HEK293 (cell line): ENCODE measurements at regions not wholly inside any gene's neighbourhood (a gene's known extent, or its start where the extent isn't known, plus 50 kb on each side); places are given as distances from the start of the nearest gene placed in this dataset.

Experiments used
- CTCF ChIA-PET: fragments of 350-600 bp; formaldehyde crosslinking; extraction: SDS; loops from one replicate; lab custom pipeline; 2021; ENCODE audit warnings: antibody characterized with exemption; lab: Yijun Ruan, JAX
- POLR2A ChIA-PET: fragments of 300-600 bp; formaldehyde crosslinking; extraction: SDS; loops from one replicate; lab custom pipeline; 2020; ENCODE audit warnings: antibody characterized with exemption, inconsistent platforms; lab: Yijun Ruan, JAX
- H3K27ac ChIP-seq: fragments of 200-500 bp; sonication (Bioruptor generic); 2 replicates; pipeline ENCODE4 v1.5.1; 2014; ENCODE audit warnings: low read depth, low read length, control low read depth, inconsistent platforms; ENCODE audit errors: extremely low read depth
- H3K36me3 ChIP-seq, 2 experiments: fragments of 200-500 bp in 1 of 2; sonication (Bioruptor generic) in 1 of 2; 1 replicate in 1 of 2; 2 replicates in 1 of 2; pipeline ENCODE4 v1.5.1; 2014 to 2017; ENCODE audit warnings: inconsistent platforms in 2 of 2, low read length in 2 of 2; ENCODE audit not compliant: control insufficient read depth in 2 of 2, insufficient read depth in 1 of 2
- H3K4me1 ChIP-seq: fragments of 200-500 bp; sonication (Bioruptor generic); 2 replicates; pipeline ENCODE4 v1.5.1; 2014; ENCODE audit warnings: mild to moderate bottlenecking, low read length, inconsistent platforms; ENCODE audit not compliant: control insufficient read depth, insufficient read depth
- H3K4me3 ChIP-seq: 2 replicates; pipeline ENCODE4 v1.5.1; 2011; ENCODE audit warnings: low read depth, mild to moderate bottlenecking, control low read depth, low read length, moderate library complexity
- H3K9me3 ChIP-seq: fragments of 200-500 bp; sonication (Bioruptor generic); 2 replicates; pipeline ENCODE4 v1.5.1; 2014; ENCODE audit warnings: low read depth, low read length, inconsistent platforms; ENCODE audit not compliant: control insufficient read depth, insufficient read depth
- BCL11A ChIP-seq: fragments of 450-650 bp; formaldehyde crosslinking; IDR thresholded peaks from 2 replicates; pipeline ENCODE4 v1.5.1; 2016; ENCODE audit warnings: low read depth, missing biosample characterization, missing genetic modification characterization
- GLI2 ChIP-seq: fragments of 450-650 bp; formaldehyde crosslinking; IDR thresholded peaks from 2 replicates; pipeline ENCODE4; 2017; ENCODE audit warnings: missing biosample characterization, missing genetic modification characterization, low read depth, borderline replicate concordance
- GLI4 ChIP-seq: fragments of 450-650 bp; formaldehyde crosslinking; IDR thresholded peaks from 2 replicates; pipeline ENCODE4 v1.5.1; 2016; ENCODE audit warnings: missing biosample characterization, missing genetic modification characterization
- SP2 ChIP-seq: fragments of 450-650 bp; formaldehyde crosslinking; IDR thresholded peaks from 2 replicates; pipeline ENCODE4 v1.5.1; 2016; ENCODE audit warnings: missing biosample characterization, missing genetic modification characterization
- ZBTB17 ChIP-seq: fragments of 450-650 bp; formaldehyde crosslinking; IDR thresholded peaks from 2 replicates; pipeline ENCODE4 v1.5.1; 2016; ENCODE audit warnings: missing biosample characterization, missing genetic modification characterization
- ZNF146 ChIP-seq: fragments of 450-650 bp; formaldehyde crosslinking; IDR thresholded peaks from 2 replicates; pipeline ENCODE4 v1.5.1; 2016; ENCODE audit warnings: missing biosample characterization, missing genetic modification characterization
- ZNF2 ChIP-seq: fragments of 450-650 bp; formaldehyde crosslinking; IDR thresholded peaks from 2 replicates; pipeline ENCODE4 v1.5.1; 2016; ENCODE audit warnings: missing biosample characterization, missing genetic modification characterization
- ZNF214 ChIP-seq: fragments of 450-650 bp; formaldehyde crosslinking; IDR thresholded peaks from 2 replicates; pipeline ENCODE4 v1.5.1; 2017; ENCODE audit warnings: missing biosample characterization, mild to moderate bottlenecking, missing genetic modification characterization, borderline replicate concordance
- ZNF433 ChIP-seq: fragments of 450-650 bp; formaldehyde crosslinking; IDR thresholded peaks from 2 replicates; pipeline ENCODE4 v1.5.1; 2016; ENCODE audit warnings: missing biosample characterization, missing genetic modification characterization, low read depth
- ZNF48 ChIP-seq: fragments of 450-650 bp; formaldehyde crosslinking; IDR thresholded peaks from 2 replicates; pipeline ENCODE4 v1.5.1; 2016; ENCODE audit warnings: missing biosample characterization, missing genetic modification characterization
- ZNF529 ChIP-seq: fragments of 450-650 bp; formaldehyde crosslinking; IDR thresholded peaks from 2 replicates; pipeline ENCODE4 v1.5.1; 2017; ENCODE audit warnings: missing genetic modification characterization, missing biosample characterization; ENCODE audit not compliant: insufficient replicate concordance
- ZNF555 ChIP-seq: fragments of 450-650 bp; formaldehyde crosslinking; conservative IDR thresholded peaks from 2 replicates; pipeline ENCODE4 v1.5.1; 2017; ENCODE audit warnings: missing biosample characterization, mild to moderate bottlenecking, missing genetic modification characterization, inconsistent platforms
- ZNF596 ChIP-seq: fragments of 450-650 bp; IDR thresholded peaks from 2 replicates; pipeline ENCODE4 v1.5.0; 2018; ENCODE audit warnings: missing biosample characterization, mild to moderate bottlenecking, missing genetic modification characterization, moderate library complexity
- ZNF76 ChIP-seq: fragments of 450-650 bp; formaldehyde crosslinking; IDR thresholded peaks from 2 replicates; pipeline ENCODE4; 2016; ENCODE audit warnings: low read depth, missing biosample characterization, missing genetic modification characterization, borderline replicate concordance
- TF ChIP-seq, protein P1 (sequence below): fragments of 450-650 bp; formaldehyde crosslinking; IDR thresholded peaks from 2 replicates; pipeline ENCODE4 v1.5.1; 2016; ENCODE audit warnings: missing biosample characterization, missing genetic modification characterization
- TF ChIP-seq, protein P2 (sequence below): fragments of 450-650 bp; formaldehyde crosslinking; IDR thresholded peaks from 2 replicates; pipeline ENCODE4 v1.5.1; 2016; ENCODE audit warnings: missing biosample characterization, missing genetic modification characterization
- TF ChIP-seq, protein P3 (sequence below): fragments of 450-650 bp; formaldehyde crosslinking; IDR thresholded peaks from 2 replicates; pipeline ENCODE4 v1.5.1; 2017; ENCODE audit warnings: missing biosample characterization, missing genetic modification characterization
- TF ChIP-seq, protein P4 (sequence below): fragments of 450-650 bp; formaldehyde crosslinking; IDR thresholded peaks from 2 replicates; pipeline ENCODE4 v1.5.1; 2017; ENCODE audit warnings: missing biosample characterization, missing genetic modification characterization
- TF ChIP-seq, protein P5 (sequence below): fragments of 450-650 bp; formaldehyde crosslinking; conservative IDR thresholded peaks from 2 replicates; pipeline ENCODE4 v1.5.1; 2016; ENCODE audit warnings: low read depth, missing biosample characterization, missing genetic modification characterization

DNA sequence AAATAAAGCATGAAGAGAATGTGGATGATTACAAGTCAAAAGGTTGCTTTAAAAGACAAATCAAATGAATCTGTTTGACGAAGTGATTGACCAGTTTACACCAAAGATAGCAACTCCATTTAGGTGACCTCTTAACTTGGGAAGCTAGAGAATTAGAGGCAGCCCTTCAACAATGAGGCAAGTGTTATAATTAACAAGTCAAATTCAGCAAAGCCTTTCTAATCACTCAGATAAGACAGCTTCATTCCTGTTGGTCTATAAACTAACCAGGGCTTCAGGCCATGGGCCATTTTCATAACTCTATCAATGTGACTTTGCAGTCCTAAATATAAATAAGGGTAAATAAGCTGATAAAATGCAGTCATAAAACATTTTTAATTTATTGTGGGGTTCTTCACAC lies 712.2 kb upstream of the SEMA6A start:
- CTCF ChIA-PET = interaction anchor here (0.7 kb wide), 3 partner anchors 32 to 69 kb away, joined by 3 to 6 read pairs (median 5); no protein-coding TSS in a partner anchor
- Histone ChIP-seq H3K4me3 (no peak overlapping the region), H3K36me3 (no peaks in the 10 kb centered on the region), H3K9me3 (no peaks in the 10 kb centered on the region), H3K27ac (no peak overlapping the region), H3K4me1 (no peaks in the 10 kb centered on the region; the same call in 1 of the 2 replicates)
- POLR2A ChIA-PET = no interaction called here
- TF ChIP-seq ZNF2 (tag by site-specific recombination) (no peak), ZNF48 (tag by site-specific recombination) (no peak), ZNF214 (no peak), ZNF146 (tag by site-specific recombination) (no peak), BCL11A (tag by site-specific recombination) (no peak), GLI2 (tag by site-specific recombination) (no peak)
- TF ChIP-seq, protein P1, sequence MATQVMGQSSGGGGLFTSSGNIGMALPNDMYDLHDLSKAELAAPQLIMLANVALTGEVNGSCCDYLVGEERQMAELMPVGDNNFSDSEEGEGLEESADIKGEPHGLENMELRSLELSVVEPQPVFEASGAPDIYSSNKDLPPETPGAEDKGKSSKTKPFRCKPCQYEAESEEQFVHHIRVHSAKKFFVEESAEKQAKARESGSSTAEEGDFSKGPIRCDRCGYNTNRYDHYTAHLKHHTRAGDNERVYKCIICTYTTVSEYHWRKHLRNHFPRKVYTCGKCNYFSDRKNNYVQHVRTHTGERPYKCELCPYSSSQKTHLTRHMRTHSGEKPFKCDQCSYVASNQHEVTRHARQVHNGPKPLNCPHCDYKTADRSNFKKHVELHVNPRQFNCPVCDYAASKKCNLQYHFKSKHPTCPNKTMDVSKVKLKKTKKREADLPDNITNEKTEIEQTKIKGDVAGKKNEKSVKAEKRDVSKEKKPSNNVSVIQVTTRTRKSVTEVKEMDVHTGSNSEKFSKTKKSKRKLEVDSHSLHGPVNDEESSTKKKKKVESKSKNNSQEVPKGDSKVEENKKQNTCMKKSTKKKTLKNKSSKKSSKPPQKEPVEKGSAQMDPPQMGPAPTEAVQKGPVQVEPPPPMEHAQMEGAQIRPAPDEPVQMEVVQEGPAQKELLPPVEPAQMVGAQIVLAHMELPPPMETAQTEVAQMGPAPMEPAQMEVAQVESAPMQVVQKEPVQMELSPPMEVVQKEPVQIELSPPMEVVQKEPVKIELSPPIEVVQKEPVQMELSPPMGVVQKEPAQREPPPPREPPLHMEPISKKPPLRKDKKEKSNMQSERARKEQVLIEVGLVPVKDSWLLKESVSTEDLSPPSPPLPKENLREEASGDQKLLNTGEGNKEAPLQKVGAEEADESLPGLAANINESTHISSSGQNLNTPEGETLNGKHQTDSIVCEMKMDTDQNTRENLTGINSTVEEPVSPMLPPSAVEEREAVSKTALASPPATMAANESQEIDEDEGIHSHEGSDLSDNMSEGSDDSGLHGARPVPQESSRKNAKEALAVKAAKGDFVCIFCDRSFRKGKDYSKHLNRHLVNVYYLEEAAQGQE = no peak
- TF ChIP-seq, protein P2, sequence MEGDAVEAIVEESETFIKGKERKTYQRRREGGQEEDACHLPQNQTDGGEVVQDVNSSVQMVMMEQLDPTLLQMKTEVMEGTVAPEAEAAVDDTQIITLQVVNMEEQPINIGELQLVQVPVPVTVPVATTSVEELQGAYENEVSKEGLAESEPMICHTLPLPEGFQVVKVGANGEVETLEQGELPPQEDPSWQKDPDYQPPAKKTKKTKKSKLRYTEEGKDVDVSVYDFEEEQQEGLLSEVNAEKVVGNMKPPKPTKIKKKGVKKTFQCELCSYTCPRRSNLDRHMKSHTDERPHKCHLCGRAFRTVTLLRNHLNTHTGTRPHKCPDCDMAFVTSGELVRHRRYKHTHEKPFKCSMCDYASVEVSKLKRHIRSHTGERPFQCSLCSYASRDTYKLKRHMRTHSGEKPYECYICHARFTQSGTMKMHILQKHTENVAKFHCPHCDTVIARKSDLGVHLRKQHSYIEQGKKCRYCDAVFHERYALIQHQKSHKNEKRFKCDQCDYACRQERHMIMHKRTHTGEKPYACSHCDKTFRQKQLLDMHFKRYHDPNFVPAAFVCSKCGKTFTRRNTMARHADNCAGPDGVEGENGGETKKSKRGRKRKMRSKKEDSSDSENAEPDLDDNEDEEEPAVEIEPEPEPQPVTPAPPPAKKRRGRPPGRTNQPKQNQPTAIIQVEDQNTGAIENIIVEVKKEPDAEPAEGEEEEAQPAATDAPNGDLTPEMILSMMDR (tag by site-specific recombination) = no peak
- TF ChIP-seq, protein P3, sequence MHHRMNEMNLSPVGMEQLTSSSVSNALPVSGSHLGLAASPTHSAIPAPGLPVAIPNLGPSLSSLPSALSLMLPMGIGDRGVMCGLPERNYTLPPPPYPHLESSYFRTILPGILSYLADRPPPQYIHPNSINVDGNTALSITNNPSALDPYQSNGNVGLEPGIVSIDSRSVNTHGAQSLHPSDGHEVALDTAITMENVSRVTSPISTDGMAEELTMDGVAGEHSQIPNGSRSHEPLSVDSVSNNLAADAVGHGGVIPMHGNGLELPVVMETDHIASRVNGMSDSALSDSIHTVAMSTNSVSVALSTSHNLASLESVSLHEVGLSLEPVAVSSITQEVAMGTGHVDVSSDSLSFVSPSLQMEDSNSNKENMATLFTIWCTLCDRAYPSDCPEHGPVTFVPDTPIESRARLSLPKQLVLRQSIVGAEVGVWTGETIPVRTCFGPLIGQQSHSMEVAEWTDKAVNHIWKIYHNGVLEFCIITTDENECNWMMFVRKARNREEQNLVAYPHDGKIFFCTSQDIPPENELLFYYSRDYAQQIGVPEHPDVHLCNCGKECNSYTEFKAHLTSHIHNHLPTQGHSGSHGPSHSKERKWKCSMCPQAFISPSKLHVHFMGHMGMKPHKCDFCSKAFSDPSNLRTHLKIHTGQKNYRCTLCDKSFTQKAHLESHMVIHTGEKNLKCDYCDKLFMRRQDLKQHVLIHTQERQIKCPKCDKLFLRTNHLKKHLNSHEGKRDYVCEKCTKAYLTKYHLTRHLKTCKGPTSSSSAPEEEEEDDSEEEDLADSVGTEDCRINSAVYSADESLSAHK = no peak

DNA sequence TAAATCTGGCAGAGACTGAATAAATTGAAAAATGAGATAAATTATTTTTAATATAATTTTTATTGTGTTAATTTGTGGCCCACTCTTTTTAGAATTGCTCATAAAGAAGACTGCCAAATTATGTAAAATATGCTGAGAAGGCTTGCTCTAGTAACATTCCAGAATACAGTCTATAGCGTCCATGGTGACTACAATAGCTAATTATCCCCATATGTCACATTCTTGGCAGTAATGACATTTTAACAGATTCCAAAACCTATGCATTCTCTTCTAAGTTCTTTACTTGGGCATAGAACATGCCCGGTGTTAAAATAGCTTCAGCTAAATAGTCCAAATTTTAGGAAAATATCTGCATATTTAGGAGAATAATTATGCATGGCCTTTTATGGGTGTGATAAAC lies 697.0 kb upstream of the SEMA6A start:
- no peaks in the 10 kb centered on the region for H3K9me3 ChIP-seq
- POLR2A ChIA-PET = no interaction called here
- TF ChIP-seq ZNF555 (no peak), GLI4 (tag by site-specific recombination) (no peak), SP2 (tag by site-specific recombination) (no peak), ZNF529 (tag by site-specific recombination) (no peak), ZNF596 (tag by site-specific recombination) (no peak), ZNF433 (no peak), ZBTB17 (tag by site-specific recombination) (no peak), ZNF76 (tag by site-specific recombination) (no peak), GLI2 (tag by site-specific recombination) (no peak), ZNF214 (no peak)
- TF ChIP-seq, protein P4, sequence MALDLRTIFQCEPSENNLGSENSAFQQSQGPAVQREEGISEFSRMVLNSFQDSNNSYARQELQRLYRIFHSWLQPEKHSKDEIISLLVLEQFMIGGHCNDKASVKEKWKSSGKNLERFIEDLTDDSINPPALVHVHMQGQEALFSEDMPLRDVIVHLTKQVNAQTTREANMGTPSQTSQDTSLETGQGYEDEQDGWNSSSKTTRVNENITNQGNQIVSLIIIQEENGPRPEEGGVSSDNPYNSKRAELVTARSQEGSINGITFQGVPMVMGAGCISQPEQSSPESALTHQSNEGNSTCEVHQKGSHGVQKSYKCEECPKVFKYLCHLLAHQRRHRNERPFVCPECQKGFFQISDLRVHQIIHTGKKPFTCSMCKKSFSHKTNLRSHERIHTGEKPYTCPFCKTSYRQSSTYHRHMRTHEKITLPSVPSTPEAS (tag by site-specific recombination) = no peak
- TF ChIP-seq, protein P5, sequence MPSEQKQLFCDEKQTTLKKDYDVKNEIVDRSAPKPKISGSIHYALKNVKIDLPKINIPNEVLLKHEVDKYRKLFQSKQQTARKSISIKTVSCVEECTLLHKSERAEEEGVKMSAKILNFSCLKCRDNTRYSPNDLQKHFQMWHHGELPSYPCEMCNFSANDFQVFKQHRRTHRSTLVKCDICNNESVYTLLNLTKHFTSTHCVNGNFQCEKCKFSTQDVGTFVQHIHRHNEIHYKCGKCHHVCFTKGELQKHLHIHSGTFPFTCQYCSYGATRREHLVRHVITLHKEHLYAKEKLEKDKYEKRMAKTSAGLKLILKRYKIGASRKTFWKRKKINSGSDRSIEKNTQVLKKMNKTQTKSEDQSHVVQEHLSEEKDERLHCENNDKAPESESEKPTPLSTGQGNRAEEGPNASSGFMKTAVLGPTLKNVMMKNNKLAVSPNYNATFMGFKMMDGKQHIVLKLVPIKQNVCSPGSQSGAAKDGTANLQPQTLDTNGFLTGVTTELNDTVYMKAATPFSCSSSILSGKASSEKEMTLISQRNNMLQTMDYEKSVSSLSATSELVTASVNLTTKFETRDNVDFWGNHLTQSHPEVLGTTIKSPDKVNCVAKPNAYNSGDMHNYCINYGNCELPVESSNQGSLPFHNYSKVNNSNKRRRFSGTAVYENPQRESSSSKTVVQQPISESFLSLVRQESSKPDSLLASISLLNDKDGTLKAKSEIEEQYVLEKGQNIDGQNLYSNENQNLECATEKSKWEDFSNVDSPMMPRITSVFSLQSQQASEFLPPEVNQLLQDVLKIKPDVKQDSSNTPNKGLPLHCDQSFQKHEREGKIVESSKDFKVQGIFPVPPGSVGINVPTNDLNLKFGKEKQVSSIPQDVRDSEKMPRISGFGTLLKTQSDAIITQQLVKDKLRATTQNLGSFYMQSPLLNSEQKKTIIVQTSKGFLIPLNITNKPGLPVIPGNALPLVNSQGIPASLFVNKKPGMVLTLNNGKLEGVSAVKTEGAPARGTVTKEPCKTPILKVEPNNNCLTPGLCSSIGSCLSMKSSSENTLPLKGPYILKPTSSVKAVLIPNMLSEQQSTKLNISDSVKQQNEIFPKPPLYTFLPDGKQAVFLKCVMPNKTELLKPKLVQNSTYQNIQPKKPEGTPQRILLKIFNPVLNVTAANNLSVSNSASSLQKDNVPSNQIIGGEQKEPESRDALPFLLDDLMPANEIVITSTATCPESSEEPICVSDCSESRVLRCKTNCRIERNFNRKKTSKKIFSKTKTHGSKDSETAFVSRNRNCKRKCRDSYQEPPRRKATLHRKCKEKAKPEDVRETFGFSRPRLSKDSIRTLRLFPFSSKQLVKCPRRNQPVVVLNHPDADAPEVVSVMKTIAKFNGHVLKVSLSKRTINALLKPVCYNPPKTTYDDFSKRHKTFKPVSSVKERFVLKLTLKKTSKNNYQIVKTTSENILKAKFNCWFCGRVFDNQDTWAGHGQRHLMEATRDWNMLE (tag by site-specific recombination) = no peak
- TF ChIP-seq, all 188 proteins: peak for 0
- Histone ChIP-seq H3K27ac (no peak overlapping the region), H3K4me1 (no peaks in the 10 kb centered on the region), H3K36me3 (no peaks in the 10 kb centered on the region), H3K4me3 (no peak overlapping the region)
- CTCF ChIA-PET = no interaction called here
